C4-2B (cell line): ENCODE measurements at regions not wholly inside any gene's neighbourhood (a gene's known extent, or its start where the extent isn't known, plus 50 kb on each side); places are given as distances from the start of the nearest gene placed in this dataset.

Experiments used
- H3K27ac ChIP-seq: fragments of 450-650 bp; 2 replicates; pipeline ENCODE4 v1.5.1; 2017
- CTCF ChIP-seq: fragments of 450-650 bp; conservative IDR thresholded peaks from 2 replicates; pipeline ENCODE4 v1.5.1; 2017; ENCODE audit warnings: mild to moderate bottlenecking
- ZFX ChIP-seq: fragments of 450-650 bp; IDR thresholded peaks from 2 replicates; pipeline ENCODE4 v1.6.1; 2017

GRCh38 chr12:130017591-130018449, 114.0 kb upstream of the TMEM132D start:
- TF ChIP-seq ZFX, result no peak
- TF ChIP-seq CTCF, result no peak
- no peak overlapping the region for H3K27ac ChIP-seq

DNA sequence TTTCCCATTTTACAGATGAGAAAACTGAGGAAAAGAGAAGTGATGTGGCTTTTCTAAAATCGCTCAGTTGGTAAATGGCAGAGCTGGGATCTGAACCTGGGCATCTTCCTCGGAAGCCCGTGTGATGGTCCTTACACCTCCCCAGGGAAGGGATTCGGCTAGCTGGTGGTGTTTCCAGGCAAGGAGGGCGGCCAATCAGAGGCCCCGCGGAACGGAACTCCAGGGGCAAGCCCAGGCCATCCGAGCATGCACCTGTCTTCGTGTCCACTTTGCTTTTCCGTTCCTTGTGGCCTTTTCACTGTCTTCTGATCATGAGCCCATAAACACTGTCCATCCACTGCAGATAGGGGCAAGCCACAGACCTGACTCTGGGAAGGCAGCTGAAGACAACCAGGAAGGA, 114.8 kb upstream of the TMEM132D start:
- no peak overlapping the region for H3K27ac ChIP-seq
- TF ChIP-seq ZFX, result no peak
- TF ChIP-seq CTCF, result no peak

- H3K27ac ChIP-seq, result no peak overlapping the region
- no peak for TF ChIP-seq ZFX
- TF ChIP-seq CTCF, result peak; percentile 86
These were observed 122.9 kb upstream of the TMEM132D start for GRCh38 chr12:130026608-130027176.

- no peak overlapping the region for H3K27ac ChIP-seq
- TF ChIP-seq CTCF (no peak), ZFX (no peak)
These were observed 124.0 kb upstream of the TMEM132D start for GRCh38 chr12:130027798-130028197.

DNA sequence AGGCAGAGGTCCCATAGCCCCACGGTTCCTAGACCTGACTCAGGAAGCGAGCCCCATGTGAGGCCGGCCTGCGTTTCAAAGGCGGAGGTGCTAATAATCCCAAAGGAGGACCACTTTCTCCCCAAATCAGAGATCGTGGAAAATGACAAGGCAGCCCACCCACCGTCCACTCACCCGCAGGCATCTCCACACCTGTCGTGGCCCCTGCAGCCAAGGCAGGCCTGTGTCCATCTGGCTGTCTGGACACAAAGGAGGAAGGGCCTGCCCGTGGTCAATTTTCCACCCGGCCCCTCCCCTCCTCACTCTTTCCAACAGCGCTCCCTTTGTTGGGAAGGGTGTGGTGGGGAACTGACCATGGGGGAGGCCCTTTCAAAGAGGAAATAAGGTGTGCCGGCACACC, 125.3 kb upstream of the TMEM132D start:
- no peak overlapping the region for H3K27ac ChIP-seq
- TF ChIP-seq CTCF, result no peak

DNA sequence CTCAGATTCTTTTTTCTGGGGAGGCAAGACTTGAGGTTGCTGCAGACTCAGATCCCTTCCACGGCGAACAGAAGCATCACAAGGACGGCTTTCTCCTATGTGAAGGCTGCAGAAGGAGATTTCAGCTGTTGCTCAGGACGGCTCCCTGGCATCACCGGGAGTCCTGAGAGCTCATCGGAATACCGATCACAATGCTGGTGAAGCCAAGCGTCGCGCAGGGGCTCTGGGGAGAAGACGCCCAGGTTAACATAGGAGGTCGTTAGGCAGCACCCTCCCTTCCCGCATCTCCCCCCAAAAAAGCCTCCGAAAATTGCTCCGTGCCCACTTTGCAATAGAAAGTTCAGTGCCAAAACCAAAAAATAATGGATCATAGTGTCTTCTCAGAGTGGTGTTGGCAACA, 127.2 kb upstream of the TMEM132D start:
- no peak overlapping the region for H3K27ac ChIP-seq
- no peak for TF ChIP-seq CTCF
- TF ChIP-seq ZFX, result no peak

GRCh38 chr12:130031571-130032189, 127.9 kb upstream of the TMEM132D start:
- H3K27ac ChIP-seq, result no peak overlapping the region
- TF ChIP-seq ZFX (no peak), CTCF (peak; percentile 95)
